ENCODE measurements at regions not wholly inside any gene's neighbourhood (a gene's known extent, or its start where the extent isn't known, plus 50 kb on each side); places are given as distances from the start of the nearest gene placed in this dataset.

DNA sequence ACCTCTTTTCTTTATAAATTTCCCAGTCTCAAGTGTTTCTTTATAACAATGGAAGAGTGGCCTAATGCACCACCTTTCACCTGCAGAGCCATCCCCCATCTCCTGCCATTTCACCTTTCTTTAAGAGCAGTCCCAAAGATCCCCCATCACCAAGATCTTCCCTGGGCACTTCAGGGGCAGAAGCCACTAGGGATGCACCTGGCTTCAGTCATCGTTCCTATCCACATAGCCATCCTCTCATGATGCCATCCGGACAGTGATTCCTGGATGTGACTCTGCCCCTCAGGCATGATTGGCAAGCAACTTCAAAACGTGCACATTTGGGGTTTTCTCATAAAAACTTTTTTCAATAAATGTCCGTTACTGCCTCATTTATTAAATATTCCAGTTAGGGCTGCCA, 225.9 kb downstream of the TBXT start:
- DNase-seq: no peak

DNA sequence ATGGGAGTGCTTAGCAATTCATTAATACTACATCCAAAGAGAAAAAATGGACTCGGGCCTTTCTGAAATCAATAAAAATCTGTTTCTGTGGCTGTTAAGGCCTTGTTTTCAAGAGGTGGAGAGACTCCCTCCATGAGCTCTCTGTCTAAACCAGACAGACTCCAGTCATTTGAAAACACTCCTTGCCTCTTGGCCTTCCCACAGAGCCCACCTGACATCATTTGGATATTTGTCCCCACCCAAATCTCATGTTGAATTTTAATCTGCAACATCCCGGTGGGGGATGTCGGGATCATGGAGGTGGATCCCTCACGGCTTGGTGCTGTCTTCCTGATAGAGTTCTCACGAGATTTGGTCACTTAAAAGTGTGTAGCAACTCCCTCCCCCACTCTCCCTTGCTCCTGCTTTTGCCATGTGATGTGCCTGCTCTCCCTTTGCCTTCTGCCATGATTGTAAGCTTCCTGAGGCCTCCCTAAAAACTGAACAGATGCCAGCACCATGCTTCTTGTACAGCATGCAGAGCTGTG, 226.3 kb downstream of the TBXT start:
- no peak for DNase-seq

DNA sequence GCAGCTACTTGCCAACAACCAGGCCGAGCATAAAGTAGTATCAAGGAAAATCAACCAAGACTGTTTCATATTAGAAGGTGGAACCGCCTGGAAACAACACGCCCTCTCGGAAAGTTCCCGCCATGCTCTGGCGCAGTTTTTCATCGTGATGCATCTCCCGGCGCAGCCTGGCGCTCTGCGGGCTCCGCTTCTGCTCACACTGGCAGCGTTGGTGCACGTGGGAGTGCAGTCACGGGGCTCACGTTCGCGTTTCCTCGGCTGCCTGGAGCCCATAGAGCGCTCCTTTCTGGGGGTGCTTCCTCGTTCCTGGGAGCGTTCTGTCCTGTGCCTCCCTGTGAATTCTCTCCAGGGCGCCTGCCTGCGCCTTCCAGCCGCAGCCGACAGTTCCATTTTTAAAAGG, 227.3 kb downstream of the TBXT start:
- no peak for DNase-seq

DNA sequence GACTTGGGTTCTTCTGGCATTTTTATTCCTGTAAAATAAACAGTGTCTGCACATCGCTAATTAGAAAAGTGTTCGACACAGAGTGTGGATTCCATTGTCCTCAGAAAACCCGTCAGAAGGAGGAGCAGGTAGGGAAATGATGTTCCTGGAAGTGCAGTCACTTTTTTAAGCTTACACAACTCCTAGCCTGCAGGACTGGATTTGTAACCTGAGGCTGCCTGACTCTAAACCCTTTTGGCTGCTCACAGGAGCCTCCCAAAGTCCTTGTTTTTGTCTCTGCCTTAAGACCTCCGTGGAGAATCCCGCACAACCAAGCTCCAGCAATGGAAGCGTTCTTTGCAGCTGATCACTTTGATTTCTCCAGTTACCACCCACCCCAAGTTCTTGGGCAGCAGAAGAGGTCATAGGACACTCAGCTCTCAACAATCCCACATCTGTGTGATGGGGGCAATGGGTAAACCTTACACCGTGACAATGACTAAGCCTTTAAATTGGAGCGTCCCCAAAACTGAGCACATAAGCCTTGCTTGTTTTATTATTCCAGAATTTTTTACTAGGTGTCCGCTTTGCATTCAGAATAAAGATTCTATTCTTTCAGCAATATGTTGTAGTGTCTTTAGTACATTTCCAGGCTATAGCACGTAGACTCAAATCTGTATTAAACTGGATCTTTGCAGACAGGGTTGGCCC, 227.9 kb downstream of the TBXT start:
- no peak for DNase-seq

DNA sequence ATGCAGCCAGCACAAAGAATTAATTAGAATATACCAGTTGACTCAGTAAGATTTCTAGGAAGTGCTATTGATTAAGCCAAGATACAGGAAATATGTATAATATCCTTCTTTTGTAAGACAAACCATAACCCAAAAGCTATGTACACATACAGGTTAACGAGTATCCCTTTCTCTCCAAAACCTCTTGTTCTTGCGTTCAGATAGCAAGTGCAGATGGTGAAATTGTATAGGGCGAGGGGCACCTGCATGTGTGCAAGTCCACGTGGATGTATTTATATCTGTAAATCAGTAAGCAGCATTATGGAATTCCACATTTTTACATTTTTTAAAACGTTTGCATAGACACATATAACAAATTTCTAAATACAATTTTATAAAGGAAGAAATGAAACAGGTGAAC, 228.6 kb downstream of the TBXT start:
- DNase-seq: no peak

DNA sequence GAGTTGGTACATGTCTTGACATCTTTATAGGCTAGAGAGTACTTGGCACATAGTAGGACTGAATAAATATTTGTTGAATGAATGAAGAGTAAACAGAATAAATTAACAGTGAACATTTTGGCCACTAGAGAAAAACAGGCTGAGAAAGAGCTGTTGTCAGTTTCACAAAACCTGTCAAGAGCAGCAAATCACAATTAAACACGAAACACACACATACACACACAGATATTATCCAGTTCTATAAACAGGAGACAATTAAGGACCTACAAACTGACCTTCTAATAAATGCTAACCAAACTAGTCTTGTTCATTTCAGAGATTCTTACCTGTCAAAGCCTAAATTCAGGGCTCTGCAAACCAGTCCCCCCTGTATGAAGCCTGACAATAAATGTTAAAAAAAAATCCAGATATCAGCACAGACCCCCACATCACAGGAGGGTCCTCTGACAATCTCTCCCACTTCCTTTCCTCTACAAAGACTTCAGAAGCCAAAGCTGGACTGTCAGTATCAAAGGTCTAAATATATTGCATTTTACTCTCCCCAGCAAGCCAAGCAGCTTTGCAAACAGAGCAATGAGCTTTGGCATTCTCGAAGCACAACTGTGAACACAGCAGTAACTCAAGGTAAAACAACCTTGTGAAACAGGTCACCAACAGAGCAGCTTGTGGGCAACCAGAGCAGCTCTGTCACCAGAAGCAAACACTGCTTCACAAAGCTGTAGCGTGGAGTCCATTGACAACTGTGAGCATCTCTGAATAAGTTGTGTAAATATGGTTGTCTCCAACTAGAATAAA, 229.9 kb downstream of the TBXT start:
- no peak for DNase-seq

DNA sequence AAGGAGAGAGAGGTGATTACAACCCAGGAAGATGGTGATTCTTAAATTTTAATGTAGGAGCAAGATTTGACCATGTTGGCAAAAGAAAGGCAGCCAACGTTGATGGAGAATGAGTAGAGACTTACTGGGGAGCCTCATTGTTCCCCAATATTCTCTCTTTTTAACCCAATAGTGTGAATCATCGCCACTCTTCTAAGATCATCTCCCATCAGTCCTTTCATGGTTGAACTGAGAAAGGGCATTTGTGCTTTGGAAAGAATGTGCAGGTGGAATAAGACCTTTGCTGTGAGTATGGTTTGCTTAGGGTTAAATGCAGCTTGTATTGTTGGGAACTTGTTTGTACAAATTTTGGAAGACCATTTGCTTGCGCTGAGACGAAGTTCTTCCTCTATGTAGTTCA, 231.0 kb downstream of the TBXT start:
- no peak for DNase-seq

DNA sequence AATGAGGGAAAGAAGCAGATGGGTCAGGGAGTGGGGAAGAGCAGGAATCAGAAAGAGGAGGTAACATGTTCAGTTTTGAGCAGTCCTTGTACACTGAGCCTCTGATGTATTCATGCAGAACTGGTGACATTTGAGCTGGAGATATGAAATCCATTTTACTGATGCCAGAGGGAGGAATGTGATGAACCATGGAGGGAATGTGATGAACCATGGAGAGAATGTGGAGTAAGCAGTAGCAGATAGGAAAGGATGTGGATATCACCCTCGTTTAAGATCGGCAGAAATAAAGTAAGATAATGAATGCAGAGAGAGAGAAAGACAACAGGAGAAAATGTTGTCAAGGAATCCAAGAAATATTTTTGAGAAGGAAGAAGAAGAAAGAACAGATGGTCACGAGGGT, 231.6 kb downstream of the TBXT start:
- no peak for DNase-seq

DNA sequence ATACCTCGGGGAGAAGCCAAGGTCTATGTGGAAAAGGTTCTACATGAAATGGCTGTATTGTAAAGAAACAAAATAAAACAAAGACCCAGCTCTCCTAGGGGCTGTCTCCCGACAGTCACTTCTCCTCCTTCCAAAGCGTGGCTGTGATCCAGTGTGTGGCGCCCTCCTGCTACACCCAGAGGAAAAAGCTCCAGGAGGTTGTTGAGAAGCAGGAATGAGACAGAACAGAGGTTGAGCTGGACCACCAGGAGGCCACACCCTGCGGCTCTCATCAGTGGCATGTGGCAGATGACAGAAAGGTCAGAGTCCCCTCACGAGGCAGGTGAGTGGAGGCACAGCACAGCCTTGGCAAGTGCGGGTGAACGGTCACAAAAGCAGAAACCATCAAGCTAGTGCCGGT, 236.0 kb downstream of the TBXT start:
- DNase-seq: no peak

DNA sequence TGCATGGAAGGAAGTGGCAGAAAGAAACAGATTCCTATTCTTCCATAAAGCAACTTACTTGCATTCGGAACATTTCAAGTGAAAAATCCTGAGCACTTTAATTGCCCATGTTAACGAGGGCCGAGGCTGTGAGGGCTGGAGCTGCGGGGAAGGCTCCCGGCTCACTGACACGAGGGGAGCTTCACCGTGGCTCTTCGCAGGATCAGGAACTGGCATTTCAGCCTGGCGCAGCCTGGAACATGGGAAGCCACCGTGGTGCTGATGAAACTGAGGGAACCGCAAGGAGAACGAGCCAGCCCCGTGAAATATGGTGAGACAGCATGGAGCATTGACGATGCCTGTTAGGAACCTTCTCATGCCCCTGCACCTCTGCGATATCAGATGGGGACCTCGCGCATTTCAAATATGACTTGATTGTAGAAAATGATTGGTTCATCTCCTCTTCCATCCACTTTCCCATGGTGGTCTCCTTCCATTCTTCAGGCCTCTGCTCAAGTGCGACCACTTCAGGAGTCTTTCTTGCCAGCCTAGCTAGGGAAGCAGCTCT, 236.9 kb downstream of the TBXT start:
- no peak for DNase-seq

DNA sequence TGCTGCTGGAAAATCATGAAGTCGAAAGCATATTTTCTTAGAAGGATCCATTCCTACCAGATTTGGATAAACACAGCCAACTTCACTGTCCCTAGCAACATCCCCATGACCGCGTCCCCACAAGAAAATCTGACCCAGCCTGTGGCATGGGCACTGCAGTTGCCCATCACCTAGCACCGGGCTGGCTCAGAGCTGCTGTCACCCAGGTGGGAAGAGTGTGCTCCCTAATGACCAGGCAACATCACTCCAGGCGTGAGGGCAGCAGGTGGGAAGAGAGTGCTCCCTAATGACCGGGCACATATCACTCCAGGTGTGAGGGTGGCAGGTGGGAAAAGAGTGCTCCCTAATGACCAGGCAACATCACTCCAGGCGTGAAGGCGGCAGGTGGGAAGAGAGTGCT, 238.0 kb downstream of the TBXT start:
- DNase-seq: no peak

DNA sequence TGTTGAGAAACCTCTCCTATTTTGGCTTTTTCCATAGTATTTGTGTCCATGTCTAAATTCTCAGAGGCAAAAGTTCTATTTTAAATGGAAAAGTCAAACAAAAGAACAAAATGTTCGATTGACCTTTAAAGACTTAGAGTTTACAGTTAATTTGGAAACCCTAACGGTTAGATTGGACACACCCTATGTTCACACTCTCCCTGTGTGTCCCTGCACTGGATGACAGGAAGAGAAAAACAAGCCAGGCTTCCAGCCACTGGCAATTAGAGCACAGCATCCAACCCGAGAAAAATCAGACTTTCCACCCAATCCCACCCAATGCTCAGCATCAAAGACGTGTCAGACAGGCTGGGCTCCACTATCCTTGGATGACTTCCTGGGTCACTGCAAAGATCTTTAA, 241.3 kb downstream of the TBXT start:
- no peak for DNase-seq

DNA sequence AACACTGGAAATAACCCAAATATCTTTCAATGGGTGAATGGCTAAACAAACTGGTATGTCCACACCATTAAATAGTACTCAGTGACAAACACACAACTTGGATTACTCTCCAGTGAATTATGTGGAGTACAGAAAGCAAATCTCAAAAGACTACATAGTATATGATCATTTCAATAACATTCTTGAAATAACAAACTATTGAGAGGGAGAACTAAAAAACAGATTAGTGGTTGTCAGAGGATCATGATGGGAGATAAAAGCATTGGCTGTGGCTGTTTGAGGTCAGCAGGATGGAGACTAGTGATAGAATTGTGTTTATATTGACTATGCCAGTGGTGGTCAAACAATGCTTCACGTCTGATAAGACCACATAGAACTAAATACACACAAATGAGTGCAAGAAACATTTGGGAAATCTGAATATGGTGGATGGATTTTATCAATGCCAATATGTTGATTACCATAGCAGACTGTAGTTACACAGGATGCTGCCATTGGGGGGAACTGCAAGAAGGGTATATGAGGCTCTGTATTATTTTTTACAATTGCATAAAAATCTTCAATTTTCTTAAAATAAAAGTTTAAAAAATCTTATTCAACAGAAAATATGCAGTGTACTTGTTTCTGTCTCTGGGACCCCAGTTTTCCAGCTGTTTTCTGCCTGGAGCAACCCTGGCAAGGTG, 242.0 kb downstream of the TBXT start:
- DNase-seq: no peak

DNA sequence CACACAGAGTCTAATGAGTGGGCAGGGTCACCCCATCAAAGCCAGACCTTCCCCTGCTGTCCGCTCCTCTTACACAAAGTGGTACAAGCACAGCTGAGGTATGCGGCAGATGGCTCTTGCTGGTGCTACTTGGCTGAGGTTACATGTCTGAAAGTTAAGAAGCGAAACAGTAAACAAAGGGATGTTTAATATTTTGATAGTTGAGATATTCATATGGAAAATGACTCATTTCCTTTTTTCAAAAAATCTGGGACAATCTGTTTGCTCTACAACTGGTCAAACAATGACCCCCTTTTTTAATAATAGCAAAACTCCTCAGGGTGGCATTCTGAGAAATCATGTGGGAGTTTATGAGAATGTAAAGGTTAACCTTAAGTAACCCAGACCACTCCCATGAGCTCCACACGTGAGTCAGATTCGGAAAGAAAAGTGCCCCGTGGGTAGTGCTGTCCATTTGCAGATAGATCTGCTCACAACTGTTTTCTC, 245.3 kb downstream of the TBXT start:
- DNase-seq: no peak

DNA sequence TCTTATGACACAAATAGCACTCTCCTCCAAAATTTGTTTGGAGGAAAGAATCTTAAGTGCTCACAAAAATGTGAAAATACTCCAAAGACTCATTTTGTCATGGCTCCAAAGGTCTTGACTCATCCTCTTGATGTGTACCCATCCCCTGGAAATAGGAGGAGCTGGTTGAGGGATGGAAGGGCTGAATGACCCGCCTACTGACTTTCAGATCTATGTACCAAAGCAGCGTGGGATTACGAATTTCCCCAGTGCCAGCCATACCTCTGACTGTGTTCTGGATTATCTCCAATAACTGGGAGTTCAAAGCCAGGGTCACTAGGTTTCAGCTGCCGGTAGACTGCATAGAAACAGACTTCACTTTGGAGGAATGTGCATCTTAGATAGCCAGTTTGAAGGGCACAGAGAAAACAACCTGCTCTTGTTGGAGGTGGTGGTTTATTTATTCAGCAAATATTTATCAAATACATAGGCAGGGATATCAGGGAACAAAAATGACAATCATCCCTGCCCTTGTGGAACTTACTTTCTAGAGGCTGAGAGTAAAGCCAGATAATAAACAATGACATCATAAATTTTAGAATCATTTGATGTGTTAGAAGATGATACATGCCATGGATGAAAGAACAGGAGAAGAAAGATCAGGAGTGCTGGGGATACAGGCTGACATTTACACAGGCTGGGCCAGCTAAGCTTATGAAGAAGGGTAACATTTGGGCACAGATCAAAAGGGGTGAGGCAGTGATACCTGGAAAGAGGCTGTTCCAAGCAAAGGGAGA, 246.6 kb downstream of the TBXT start:
- no peak for DNase-seq

DNA sequence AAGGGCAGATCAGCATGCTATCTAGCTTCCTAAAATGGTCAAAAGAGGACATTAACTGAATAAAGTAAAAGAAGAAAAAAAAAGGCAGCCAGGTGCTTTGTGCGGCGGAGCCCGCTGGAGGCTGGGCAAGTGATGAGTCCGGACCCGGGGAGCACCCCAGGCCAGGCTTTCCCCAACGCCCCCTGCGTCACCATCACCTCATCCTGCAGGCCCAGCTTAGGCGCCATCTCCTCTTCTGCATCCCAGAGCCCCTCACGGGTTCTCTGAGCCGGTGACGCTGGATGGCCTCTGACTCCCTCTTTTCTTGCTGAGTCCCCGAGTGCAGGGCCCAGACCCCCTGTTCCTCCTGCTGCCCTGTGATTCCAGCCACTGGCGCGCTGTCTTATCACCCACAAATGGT, 250.1 kb downstream of the TBXT start:
- DNase-seq: no peak

DNA sequence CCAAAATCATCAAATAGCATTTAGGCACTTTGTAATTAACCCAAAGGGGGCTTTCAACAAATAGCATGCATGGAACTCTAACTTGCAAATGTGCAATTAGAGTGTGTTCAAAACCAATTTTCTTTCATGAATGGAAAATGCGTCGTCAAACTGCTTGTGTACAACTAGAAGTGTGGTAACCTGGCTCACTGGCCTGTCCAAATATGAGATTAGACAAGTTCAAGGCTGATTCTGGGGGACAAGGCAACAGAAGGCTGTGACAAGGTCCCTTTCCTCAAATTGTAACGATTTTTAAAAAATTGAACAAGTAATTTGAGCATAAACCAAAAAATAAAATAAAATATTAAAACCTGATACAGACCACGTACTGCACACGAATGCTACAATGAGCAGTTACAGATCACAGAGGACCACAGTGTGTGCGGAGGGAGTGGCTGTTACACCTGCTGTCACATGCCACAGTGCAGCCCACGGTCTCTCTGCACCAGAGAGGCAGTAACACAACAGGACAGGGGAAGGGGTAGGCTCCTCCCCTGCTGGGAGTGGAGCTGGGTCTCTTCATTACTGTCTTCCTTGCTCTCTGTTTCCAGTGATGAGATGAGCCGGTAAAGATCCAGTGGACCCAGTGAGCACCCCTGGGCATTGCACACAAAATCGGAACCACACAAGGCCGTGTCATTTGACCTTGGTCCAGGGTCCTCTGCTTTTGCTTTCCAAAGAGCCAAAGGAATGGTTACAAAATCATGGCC, 252.2 kb upstream of the PDE10A start:
- no peak for DNase-seq

DNA sequence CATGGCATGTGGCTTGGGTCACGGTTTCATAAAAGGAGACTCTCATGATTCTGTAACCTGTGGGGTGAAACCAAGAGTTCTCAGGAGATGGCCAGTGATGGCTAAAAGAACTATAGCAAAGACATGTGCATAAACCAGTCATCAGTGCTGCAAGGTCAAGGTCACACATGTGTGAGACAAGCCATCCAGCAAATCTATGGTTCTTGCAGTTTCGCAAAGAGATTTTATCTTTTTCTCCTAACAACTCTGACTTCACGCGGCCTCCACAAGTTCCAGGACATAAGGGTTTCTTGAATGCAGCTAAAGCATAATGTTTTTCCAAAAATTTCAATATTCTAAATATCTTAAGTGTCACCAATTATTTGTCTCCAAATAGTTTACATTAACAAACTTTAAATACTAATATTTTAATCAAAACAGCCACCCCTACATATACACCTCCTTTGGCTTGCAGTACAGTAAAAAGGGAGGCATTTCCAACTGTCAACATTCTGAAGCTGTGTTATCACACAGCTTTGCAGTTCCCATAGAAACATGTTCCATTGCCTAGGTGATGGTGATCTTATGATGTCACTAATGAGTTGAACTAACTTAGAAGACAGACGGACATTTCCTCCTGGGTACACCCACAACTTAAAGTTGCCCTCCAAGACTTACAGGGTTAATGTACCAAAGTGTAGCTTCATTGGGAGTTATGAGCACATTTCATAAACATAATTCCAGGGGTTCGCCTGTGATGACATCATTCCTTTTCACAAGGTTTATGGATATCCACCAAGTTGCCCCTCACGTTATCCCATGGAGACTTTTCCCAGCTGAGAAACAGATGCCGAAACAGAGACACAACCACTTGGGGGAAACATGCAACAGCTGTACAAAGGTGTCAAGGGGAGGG, 250.9 kb upstream of the PDE10A start:
- DNase-seq: no peak

DNA sequence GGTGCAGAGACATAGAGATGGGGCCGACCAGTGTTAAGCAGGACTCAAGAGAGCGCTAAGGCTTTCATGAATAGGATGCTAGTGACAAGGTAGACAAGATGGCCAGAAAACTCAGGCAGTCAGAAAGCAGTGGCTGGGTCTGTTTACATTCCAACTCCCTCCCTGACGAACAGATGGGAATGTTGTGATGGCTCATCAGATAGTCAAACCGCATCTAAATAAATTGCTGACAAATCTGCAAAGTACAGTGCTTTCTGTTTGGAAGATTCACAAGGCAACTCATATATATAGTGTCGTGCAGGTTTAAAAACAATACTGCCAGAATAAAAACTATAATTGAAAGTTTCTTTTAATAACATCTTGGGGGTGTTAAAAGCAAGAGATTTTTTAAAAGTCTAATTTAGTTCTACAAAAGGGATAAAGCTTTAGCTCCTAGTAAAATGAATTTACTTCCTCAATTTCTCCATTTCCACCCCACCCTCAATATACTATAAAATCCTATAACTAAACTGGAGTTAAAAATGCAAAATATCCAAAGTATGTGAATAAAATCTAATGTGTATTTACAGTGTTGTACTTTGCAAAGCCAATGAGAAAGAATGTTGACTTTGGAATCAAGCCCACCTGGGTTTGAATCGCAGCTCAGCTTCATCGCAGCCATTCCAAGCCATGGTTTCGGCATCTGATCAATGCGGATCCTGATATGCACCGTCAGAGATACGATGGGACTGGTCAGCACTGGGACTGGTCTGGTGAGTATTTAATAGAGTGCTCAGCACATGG, 247.3 kb upstream of the PDE10A start:
- no peak for DNase-seq

DNA sequence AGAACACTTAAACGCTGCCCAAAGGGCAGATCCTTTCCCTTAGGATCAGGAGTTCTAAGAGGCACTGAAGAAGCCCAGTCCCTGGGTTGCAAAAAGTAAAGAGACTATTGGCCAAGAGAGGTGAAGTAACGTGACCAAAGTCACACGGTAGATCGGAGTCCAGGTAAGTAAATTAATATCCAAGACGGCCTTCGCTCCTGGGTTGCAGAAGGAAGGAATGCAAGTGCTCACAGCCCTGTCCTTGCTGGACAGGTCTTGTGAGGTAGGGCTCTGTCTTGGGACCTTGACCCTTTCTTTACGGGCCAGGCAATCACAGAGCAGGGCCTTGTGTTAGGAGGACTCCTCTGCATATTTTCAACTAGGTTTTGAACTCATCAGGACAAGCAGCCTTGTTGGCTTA, 243.7 kb upstream of the PDE10A start:
- DNase-seq: no peak
